ENCODE measurements at regions not wholly inside any gene's neighbourhood (a gene's known extent, or its start where the extent isn't known, plus 50 kb on each side); places are given as distances from the start of the nearest gene placed in this dataset.

GRCh38 chr1:86288586-86289147 lies 107.5 kb downstream of the ODF2L start:
- TF ChIP-seq EP300 (IDR thresholded peaks at IDR 0.05): no peak
- TF ChIP-seq CTCF (IDR thresholded peaks at IDR 0.05): no peak
- no peak for TF ChIP-seq POLR2A (IDR thresholded peaks at IDR 0.05)
- TF ChIP-seq POLR2AphosphoS5 (IDR thresholded peaks at IDR 0.05): no peak
